HCT116 (cell line): ENCODE measurements at regions not wholly inside any gene's neighbourhood (a gene's known extent, or its start where the extent isn't known, plus 50 kb on each side); places are given as distances from the start of the nearest gene placed in this dataset.

Source experiments
- ATAC-seq: fragments of 200-7000 bp; cut with Tn5 transposase; 2 replicates; pipeline ENCODE4 v1.9.1; 2020; ENCODE audit warnings: mild to moderate bottlenecking, moderate library complexity
- BruUV-seq: library from RNA; stranded (reverse); fragments of 400-500 nt; replicated peaks from 2 replicates; lab custom pipeline; 2021; lab: Mats Ljungman, UMichigan
- CTCF ChIA-PET: fragments of 300-600 bp; sonication (Branson Sonifier 250); formaldehyde crosslinking; loops from one replicate; lab custom pipeline; 2021; ENCODE audit warnings: antibody characterized with exemption; lab: Charles Lee
- POLR2A ChIA-PET: fragments of 300-600, 350-600 bp; sonication (Branson Sonifier 250); formaldehyde crosslinking; loops from one replicate; lab custom pipeline; 2021; ENCODE audit warnings: antibody characterized with exemption; lab: Charles Lee
- RAD21 ChIA-PET, 2 experiments: fragments of 300-600 bp; sonication (Branson Sonifier 250); formaldehyde crosslinking; loops; one replicate each; lab custom pipeline; 2023; ENCODE audit warnings: low total read pairs in 2 of 2; ENCODE audit not compliant: uncharacterized antibody in 2 of 2, unreplicated experiment in 2 of 2, low non-redundant PET in 1 of 2; lab: Charles Lee
- DNase-seq: peaks from one replicate; pipeline ENCODE4 v3.0.0-alpha.2; 2010; ENCODE audit warnings: low read depth, low spot score
- H2AFZ ChIP-seq: fragments of 200-600 bp; shearing (Covaris generic), sonication (generic); 2 replicates; pipeline ENCODE4 v1.6.1; 2017; ENCODE audit warnings: low read depth, mixed run types, mixed read lengths, antibody characterized with exemption, low read length; ENCODE audit not compliant: poor library complexity, severe bottlenecking
- H3K27ac ChIP-seq: 2 replicates; pipeline ENCODE4 v1.5.1; 2012; ENCODE audit warnings: low read depth, low read length
- H3K27me3 ChIP-seq: fragments of 200-600 bp; sonication (generic); 2 replicates; pipeline ENCODE4 v1.6.1; 2016; ENCODE audit warnings: mixed run types, low read length, mixed read lengths; ENCODE audit not compliant: insufficient read depth
- H3K36me3 ChIP-seq, 2 experiments: fragments of 200-500 bp in 1 of 2; fragments of 200-600 bp in 1 of 2; sonication (Bioruptor generic) in 1 of 2; sonication (generic) in 1 of 2; 2 replicates each; pipeline versions ENCODE4 v1.5.1 to v1.6.1; 2014 to 2016; ENCODE audit warnings: low read length in 2 of 2, inconsistent platforms in 1 of 2, mixed read lengths in 1 of 2, mixed run types in 1 of 2; ENCODE audit not compliant: insufficient read depth in 2 of 2, control insufficient read depth in 1 of 2
- H3K4me1 ChIP-seq, 2 experiments: fragments of 200-600 bp in 1 of 2; sonication (generic) in 1 of 2; 2 replicates each; pipeline versions ENCODE4 v1.5.1 to v1.6.1; 2012 to 2017; ENCODE audit warnings: low read length in 2 of 2, inconsistent platforms in 1 of 2, mild to moderate bottlenecking in 1 of 2, mixed read lengths in 1 of 2, mixed run types in 1 of 2, moderate library complexity in 1 of 2; ENCODE audit not compliant: insufficient read depth in 2 of 2, control insufficient read depth in 1 of 2
- H3K4me2 ChIP-seq: fragments of 200-600 bp; sonication (generic); 2 replicates; pipeline ENCODE4 v1.6.1; 2017; ENCODE audit warnings: mixed run types, low read length, mixed read lengths
- H3K4me3 ChIP-seq, 2 experiments: fragments of 200-600 bp in 1 of 2; sonication (generic) in 1 of 2; replicated peaks in 1 of 2; 2 replicates each; pipeline ENCODE4 v1.5.1; 2011 to 2016; ENCODE audit warnings: low read length in 2 of 2, control low read depth in 1 of 2, low read depth in 1 of 2, mild to moderate bottlenecking in 1 of 2, mixed read lengths in 1 of 2, mixed run types in 1 of 2
- H3K79me2 ChIP-seq: fragments of 200-600 bp; sonication (generic); 2 replicates; pipeline ENCODE4 v1.6.1; 2017; ENCODE audit warnings: mild to moderate bottlenecking, mixed run types, low read length, moderate library complexity, mixed read lengths; ENCODE audit not compliant: insufficient read depth
- H3K9ac ChIP-seq: fragments of 200-600 bp; sonication (generic); 2 replicates; pipeline ENCODE4 v1.6.1; 2016; ENCODE audit warnings: low read length, mixed read lengths
- H3K9me2 ChIP-seq: fragments of 200-600 bp; sonication (generic), shearing (Covaris generic); 2 replicates; pipeline ENCODE4 v1.6.1; 2017; ENCODE audit warnings: mixed run types, mild to moderate bottlenecking, moderate library complexity; ENCODE audit not compliant: insufficient read depth
- H3K9me3 ChIP-seq, 2 experiments: fragments of 200-500 bp in 1 of 2; fragments of 200-600 bp in 1 of 2; sonication (Bioruptor generic) in 1 of 2; sonication (generic) in 1 of 2; 2 replicates each; pipeline ENCODE4 v1.6.1; 2014 to 2017; ENCODE audit warnings: low read length in 2 of 2, mixed read lengths in 2 of 2, inconsistent platforms in 1 of 2, low read depth in 1 of 2, mild to moderate bottlenecking in 1 of 2, mixed run types in 1 of 2, moderate library complexity in 1 of 2; ENCODE audit not compliant: control insufficient read depth in 1 of 2, insufficient read depth in 1 of 2
- H4K20me1 ChIP-seq: fragments of 200-600 bp; sonication (generic), shearing (Covaris generic); 2 replicates; pipeline ENCODE4 v1.6.1; 2017; ENCODE audit warnings: mixed run types, mild to moderate bottlenecking, moderate library complexity; ENCODE audit not compliant: insufficient read depth
- CBX3 ChIP-seq: IDR thresholded peaks from 2 replicates; pipeline ENCODE4 v1.6.1; 2012; ENCODE audit warnings: low read depth
- EGR1 ChIP-seq: IDR thresholded peaks from 2 replicates; pipeline ENCODE4 v1.6.1; 2012; ENCODE audit warnings: low read depth
- EZH2phosphoT487 ChIP-seq: fragments of 200-600 bp; IDR thresholded peaks from 2 replicates; pipeline ENCODE4 v1.6.1; 2018; ENCODE audit warnings: antibody characterized with exemption, borderline replicate concordance
- MAX ChIP-seq: IDR thresholded peaks from 2 replicates; pipeline ENCODE4 v1.6.1; 2012
- ZNF274 ChIP-seq: fragments of 200-500 bp; sonication (Bioruptor generic); IDR thresholded peaks from 2 replicates; pipeline ENCODE4 v1.6.1; 2014; ENCODE audit warnings: mild to moderate bottlenecking, low read depth, low read length, inconsistent platforms
- intact Hi-C: fragments of 100-400 bp; cut with micrococcal nuclease; formaldehyde crosslinking; loops from 2 replicates; pipeline ENCODE4 v1.10.0; 2022
- TF ChIP-seq, protein P1 (sequence below): IDR thresholded peaks from 2 replicates; pipeline ENCODE4 v1.6.1; 2012; ENCODE audit warnings: low read depth

- Histone ChIP-seq H3K27ac (no peak overlapping the region), H3K9me3 (no peaks in the 10 kb centered on the region), H3K4me2 (no peak overlapping the region), H3K9ac (no peak overlapping the region), H3K9me2 (no peaks in the 10 kb centered on the region), H4K20me1 (no peaks in the 10 kb centered on the region), H2AFZ (no peak overlapping the region), H3K36me3 (no peaks in the 10 kb centered on the region), H3K4me3 (no peak overlapping the region), H3K79me2 (no peaks in the 10 kb centered on the region), H3K27me3 (no peaks in the 10 kb centered on the region), H3K4me1 (no peaks in the 10 kb centered on the region; a peak in 1 of 4 replicates)
- BruUV-seq, result no TSS peak
- TF ChIP-seq ZNF274, result no peak
- no peak for TF ChIP-seq MAX
- TF ChIP-seq, protein P1, sequence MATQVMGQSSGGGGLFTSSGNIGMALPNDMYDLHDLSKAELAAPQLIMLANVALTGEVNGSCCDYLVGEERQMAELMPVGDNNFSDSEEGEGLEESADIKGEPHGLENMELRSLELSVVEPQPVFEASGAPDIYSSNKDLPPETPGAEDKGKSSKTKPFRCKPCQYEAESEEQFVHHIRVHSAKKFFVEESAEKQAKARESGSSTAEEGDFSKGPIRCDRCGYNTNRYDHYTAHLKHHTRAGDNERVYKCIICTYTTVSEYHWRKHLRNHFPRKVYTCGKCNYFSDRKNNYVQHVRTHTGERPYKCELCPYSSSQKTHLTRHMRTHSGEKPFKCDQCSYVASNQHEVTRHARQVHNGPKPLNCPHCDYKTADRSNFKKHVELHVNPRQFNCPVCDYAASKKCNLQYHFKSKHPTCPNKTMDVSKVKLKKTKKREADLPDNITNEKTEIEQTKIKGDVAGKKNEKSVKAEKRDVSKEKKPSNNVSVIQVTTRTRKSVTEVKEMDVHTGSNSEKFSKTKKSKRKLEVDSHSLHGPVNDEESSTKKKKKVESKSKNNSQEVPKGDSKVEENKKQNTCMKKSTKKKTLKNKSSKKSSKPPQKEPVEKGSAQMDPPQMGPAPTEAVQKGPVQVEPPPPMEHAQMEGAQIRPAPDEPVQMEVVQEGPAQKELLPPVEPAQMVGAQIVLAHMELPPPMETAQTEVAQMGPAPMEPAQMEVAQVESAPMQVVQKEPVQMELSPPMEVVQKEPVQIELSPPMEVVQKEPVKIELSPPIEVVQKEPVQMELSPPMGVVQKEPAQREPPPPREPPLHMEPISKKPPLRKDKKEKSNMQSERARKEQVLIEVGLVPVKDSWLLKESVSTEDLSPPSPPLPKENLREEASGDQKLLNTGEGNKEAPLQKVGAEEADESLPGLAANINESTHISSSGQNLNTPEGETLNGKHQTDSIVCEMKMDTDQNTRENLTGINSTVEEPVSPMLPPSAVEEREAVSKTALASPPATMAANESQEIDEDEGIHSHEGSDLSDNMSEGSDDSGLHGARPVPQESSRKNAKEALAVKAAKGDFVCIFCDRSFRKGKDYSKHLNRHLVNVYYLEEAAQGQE, result no peak
- ChIA-PET CTCF (no interaction called here), POLR2A (no interaction called here), RAD21 (no interaction called here)
- DNase-seq (no peak), ATAC-seq (no peak)
- intact Hi-C loops, result no loop called here
These were observed 220.1 kb upstream of the RPL34 start for GRCh38 chr4:108400309-108400708.

DNA sequence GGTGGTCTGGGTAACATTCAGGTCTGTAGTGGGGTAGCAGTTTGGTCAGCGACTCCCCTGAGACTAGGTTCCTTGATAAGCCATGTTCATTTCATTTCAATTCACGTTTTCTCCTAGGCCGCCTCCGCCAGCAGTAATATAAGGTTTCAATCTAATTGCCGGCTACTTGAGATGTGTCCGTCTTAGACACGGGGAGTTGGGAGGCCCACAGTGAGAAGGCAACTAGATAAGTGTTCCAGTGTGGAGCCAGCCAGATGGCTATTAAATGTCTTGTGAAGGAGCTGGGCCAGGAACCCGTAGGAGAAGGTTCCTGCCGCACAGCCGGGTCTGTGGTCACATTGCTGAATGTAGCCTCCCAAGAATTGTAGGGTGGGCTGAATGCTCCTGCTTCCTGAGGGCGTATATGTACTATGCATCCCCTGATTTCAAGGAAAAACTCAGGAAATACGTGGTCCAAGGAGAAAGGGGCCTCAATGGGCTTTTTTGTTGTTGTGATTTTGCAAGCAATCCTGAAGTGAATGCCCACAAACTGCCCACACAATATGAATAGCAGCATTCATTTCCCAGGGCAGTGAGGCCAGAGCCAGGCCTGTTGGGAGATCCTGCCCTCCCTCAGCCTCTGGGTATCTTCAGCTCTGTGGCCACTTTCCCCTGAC lies 220.6 kb upstream of the RPL34 start:
- no peak overlapping the region for H2AFZ ChIP-seq
- POLR2A ChIA-PET, result no interaction called here
- intact Hi-C loops, result no loop called here
- TF ChIP-seq CBX3 (no peak), EZH2phosphoT487 (no peak), EGR1 (no peak)
- TF ChIP-seq, protein P1, result no peak
- CTCF ChIA-PET, result no interaction called here
- no peak overlapping the region for H3K9ac ChIP-seq
- no peaks in the 10 kb centered on the region; a peak in 1 of 4 replicates for H3K4me1 ChIP-seq
- BruUV-seq, result no TSS peak
- H3K9me2 ChIP-seq, result no peaks in the 10 kb centered on the region
- no peak for DNase-seq
- peaks cover 5% of the 10 kb centered on the region; the same call in 1 of the 2 replicates for H3K27me3 ChIP-seq
- RAD21 ChIA-PET, result no interaction called here
- no peaks in the 10 kb centered on the region for H3K9me3 ChIP-seq
- ATAC-seq, result no peak
- no peaks in the 10 kb centered on the region for H3K79me2 ChIP-seq
- no peak overlapping the region for H3K4me3 ChIP-seq
- H4K20me1 ChIP-seq, result no peaks in the 10 kb centered on the region
- no peak overlapping the region for H3K27ac ChIP-seq
- no peaks in the 10 kb centered on the region for H3K36me3 ChIP-seq
- H3K4me2 ChIP-seq, result no peak overlapping the region
